Sigmoid colon (tissue), 4 donors: ENCODE measurements at regions not wholly inside any gene's neighbourhood (a gene's known extent, or its start where the extent isn't known, plus 50 kb on each side); places are given as distances from the start of the nearest gene placed in this dataset.

Experiments
- EP300 ChIP-seq, 4 donors: sonication (generic); formaldehyde crosslinking; IDR thresholded peaks; one replicate each; pipeline ENCODE4 v1.6.1; 2017; ENCODE audit warnings: antibody characterized with exemption in 4 of 4
- POLR2A ChIP-seq, 2 donors: fragments of 450-650 bp; IDR thresholded peaks; one replicate each; pipeline ENCODE4 v1.6.1; 2016; ENCODE audit warnings: antibody characterized with exemption in 2 of 2, mild to moderate bottlenecking in 2 of 2, moderate library complexity in 2 of 2
- POLR2AphosphoS5 ChIP-seq, 4 donors: sonication (generic); formaldehyde crosslinking; IDR thresholded peaks; one replicate each; pipeline ENCODE4 v1.6.1; 2017; ENCODE audit warnings: antibody characterized with exemption in 4 of 4
- TF ChIP-seq, protein P1 (sequence below), 4 experiments: fragments of 450-650 bp in 3 of 4; fragments of 200-600 bp in 1 of 4; IDR thresholded peaks; one replicate each; pipeline ENCODE4 v1.5.1; 2016 to 2019; ENCODE audit warnings: antibody characterized with exemption in 4 of 4, mild to moderate bottlenecking in 3 of 4, moderate library complexity in 2 of 4

DNA sequence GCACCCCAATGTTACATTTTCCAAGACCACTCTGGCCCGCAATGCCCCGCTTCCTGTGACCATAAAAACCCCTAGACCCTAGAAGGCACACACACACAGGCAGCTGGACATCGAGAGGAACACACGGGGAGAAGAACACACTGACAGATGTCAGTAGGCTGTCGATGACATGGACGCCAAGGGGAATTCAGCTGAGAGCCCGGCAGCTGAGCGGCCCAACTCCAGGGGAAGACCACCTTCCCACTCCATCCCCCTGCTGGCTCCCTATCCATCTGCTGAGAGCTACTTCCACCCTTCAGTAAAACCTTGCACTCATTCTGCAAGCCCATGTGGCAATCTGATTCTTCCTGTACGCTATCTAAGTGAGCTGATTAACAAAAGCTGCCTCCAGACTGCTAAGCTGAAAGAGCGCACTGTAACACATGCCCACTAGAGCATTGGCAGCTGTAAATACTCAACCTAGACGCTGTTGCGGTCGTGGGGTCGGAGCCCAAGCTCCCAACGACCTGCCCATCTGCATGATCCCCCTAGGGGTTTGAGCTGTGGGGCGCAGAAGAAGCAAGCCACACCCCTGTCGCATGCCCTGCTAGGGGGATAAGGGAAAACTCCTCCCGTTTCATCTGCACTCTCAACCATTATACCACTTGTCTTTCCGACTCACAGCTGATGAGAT lies 843.6 kb upstream of the POT1 start:
- TF ChIP-seq POLR2AphosphoS5 (IDR thresholded peaks at IDR 0.05), result no peak
- no peak for TF ChIP-seq POLR2A (IDR thresholded peaks at IDR 0.05)
- TF ChIP-seq, protein P1, sequence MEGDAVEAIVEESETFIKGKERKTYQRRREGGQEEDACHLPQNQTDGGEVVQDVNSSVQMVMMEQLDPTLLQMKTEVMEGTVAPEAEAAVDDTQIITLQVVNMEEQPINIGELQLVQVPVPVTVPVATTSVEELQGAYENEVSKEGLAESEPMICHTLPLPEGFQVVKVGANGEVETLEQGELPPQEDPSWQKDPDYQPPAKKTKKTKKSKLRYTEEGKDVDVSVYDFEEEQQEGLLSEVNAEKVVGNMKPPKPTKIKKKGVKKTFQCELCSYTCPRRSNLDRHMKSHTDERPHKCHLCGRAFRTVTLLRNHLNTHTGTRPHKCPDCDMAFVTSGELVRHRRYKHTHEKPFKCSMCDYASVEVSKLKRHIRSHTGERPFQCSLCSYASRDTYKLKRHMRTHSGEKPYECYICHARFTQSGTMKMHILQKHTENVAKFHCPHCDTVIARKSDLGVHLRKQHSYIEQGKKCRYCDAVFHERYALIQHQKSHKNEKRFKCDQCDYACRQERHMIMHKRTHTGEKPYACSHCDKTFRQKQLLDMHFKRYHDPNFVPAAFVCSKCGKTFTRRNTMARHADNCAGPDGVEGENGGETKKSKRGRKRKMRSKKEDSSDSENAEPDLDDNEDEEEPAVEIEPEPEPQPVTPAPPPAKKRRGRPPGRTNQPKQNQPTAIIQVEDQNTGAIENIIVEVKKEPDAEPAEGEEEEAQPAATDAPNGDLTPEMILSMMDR (IDR thresholded peaks at IDR 0.05), result no peak
- TF ChIP-seq EP300 (IDR thresholded peaks at IDR 0.05), result no peak
